AG04449 (cell line): ENCODE measurements at regions not wholly inside any gene's neighbourhood (a gene's known extent, or its start where the extent isn't known, plus 50 kb on each side); places are given as distances from the start of the nearest gene placed in this dataset.

Experiments
- CTCF ChIA-PET: fragments of 350-600 bp; formaldehyde crosslinking; extraction: SDS; loops from one replicate; lab custom pipeline; 2021; ENCODE audit warnings: antibody characterized with exemption; lab: Yijun Ruan, JAX
- POLR2A ChIA-PET: fragments of 400-600, 350-600 bp; formaldehyde crosslinking; extraction: SDS; loops from one replicate; lab custom pipeline; 2020; ENCODE audit warnings: antibody characterized with exemption, inconsistent platforms; lab: Yijun Ruan, JAX
- DNase-seq: peaks from one replicate; pipeline ENCODE4 v3.0.0-alpha.2; 2010; ENCODE audit warnings: low read depth, low spot score
- H3K4me3 ChIP-seq: 2 replicates; pipeline ENCODE4 v1.5.1; 2011; ENCODE audit warnings: low read depth, mild to moderate bottlenecking, control low read depth, low read length
- CTCF ChIP-seq: IDR thresholded peaks from one replicate; pipeline ENCODE4 v1.5.1; 2011; ENCODE audit warnings: mild to moderate bottlenecking, moderate library complexity, low read length, control low read depth, inconsistent platforms; ENCODE audit not compliant: insufficient read depth; ENCODE audit errors: missing control alignments

- CTCF ChIA-PET, result interaction anchor here (1.8 kb wide), 1 partner anchor 12 kb away, joined by 5 read pairs; no protein-coding TSS in a partner anchor
- POLR2A ChIA-PET, result no interaction called here
- no peak for TF ChIP-seq CTCF
- no peak overlapping the region for H3K4me3 ChIP-seq
- DNase-seq, result peak; percentile 40
These were observed 64.0 kb upstream of the SEMA3A start for GRCh38 chr7:84258628-84259027.

GRCh38 chr7:84256571-84256971 is 62.0 kb upstream of the SEMA3A start:
- no peak for TF ChIP-seq CTCF
- ChIA-PET CTCF (interaction anchor here (1.2 kb wide), 1 partner anchor 322 kb away, joined by 3 read pairs; no protein-coding TSS in a partner anchor), POLR2A (no interaction called here)
- DNase-seq, result no peak
- no peak overlapping the region for H3K4me3 ChIP-seq

GRCh38 chr7:84251277-84251781 is 56.7 kb upstream of the SEMA3A start:
- no peak overlapping the region for H3K4me3 ChIP-seq
- no peak for TF ChIP-seq CTCF
- ChIA-PET POLR2A (no interaction called here), CTCF (no interaction called here)
- DNase-seq, result peak; percentile 58

GRCh38 chr7:84250452-84250851 is 55.9 kb upstream of the SEMA3A start:
- H3K4me3 ChIP-seq, result no peak overlapping the region
- no peak for TF ChIP-seq CTCF
- CTCF ChIA-PET, result no interaction called here
- POLR2A ChIA-PET, result no interaction called here
- no peak for DNase-seq

- TF ChIP-seq CTCF, result no peak
- DNase-seq, result no peak
- no peak overlapping the region for H3K4me3 ChIP-seq
- POLR2A ChIA-PET, result no interaction called here
- CTCF ChIA-PET, result no interaction called here
These were observed 55.1 kb upstream of the SEMA3A start for GRCh38 chr7:84249656-84250055.

GRCh38 chr7:84248843-84249242 is 54.3 kb upstream of the SEMA3A start:
- H3K4me3 ChIP-seq, result no peak overlapping the region
- TF ChIP-seq CTCF, result no peak
- CTCF ChIA-PET, result no interaction called here
- POLR2A ChIA-PET, result no interaction called here
- no peak for DNase-seq
